ENCODE measurements at regions not wholly inside any gene's neighbourhood (a gene's known extent, or its start where the extent isn't known, plus 50 kb on each side); places are given as distances from the start of the nearest gene placed in this dataset.

GRCh38 chr18:77439888-77440287 is 190.2 kb downstream of the GALR1 start:
- Histone ChIP-seq H3K27me3 (ENCODE audit: control insufficient read depth, insufficient read depth, low read length) (no peaks in the 10 kb centered on the region), H3K4me1 (ENCODE audit: control insufficient read depth, insufficient read depth, low read length) (no peaks in the 10 kb centered on the region), H3K36me3 (ENCODE audit: control insufficient read depth, insufficient read depth, low read length) (no peaks in the 10 kb centered on the region), H3K27ac (ENCODE audit: low read length) (no peak overlapping the region), H3K4me3 (ENCODE audit: low read length) (no peak overlapping the region), H3K9me3 (ENCODE audit: control insufficient read depth, insufficient read depth, low read length) (no peaks in the 10 kb centered on the region)
- no peak for DNase-seq (ENCODE audit: low read depth, low spot score)
- WGBS (ENCODE audit: insufficient coverage, insufficient read length), result no CpG with 5 or more reads among the region's 2 CpGs

DNA sequence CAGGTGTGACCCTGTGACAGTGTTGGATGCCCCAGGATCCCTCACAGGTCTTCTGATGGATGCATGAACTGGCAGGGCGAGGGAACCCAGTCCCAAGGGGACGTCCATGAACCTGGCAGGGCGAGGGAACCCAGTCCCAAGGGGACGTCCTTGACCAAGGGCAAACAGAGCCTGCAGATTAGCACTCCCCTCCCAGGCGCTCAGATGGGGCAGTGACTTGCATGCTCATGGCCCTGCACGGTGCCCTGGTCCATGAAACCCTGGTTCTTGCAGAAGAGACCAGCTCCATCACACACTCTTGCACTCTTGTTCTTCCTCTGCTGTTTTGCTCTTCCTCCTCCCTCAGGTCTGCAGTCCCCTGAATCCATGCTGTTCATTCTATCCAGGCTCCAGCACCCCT is 192.7 kb downstream of the GALR1 start:
- WGBS (ENCODE audit: insufficient coverage, insufficient read length), result no CpG with 5 or more reads among the region's 6 CpGs
- Histone ChIP-seq H3K27ac (ENCODE audit: low read length) (no peak overlapping the region), H3K27me3 (ENCODE audit: control insufficient read depth, insufficient read depth, low read length) (no peaks in the 10 kb centered on the region), H3K9me3 (ENCODE audit: control insufficient read depth, insufficient read depth, low read length) (no peaks in the 10 kb centered on the region), H3K36me3 (ENCODE audit: control insufficient read depth, insufficient read depth, low read length) (no peaks in the 10 kb centered on the region), H3K4me3 (ENCODE audit: low read length) (no peak overlapping the region), H3K4me1 (ENCODE audit: control insufficient read depth, insufficient read depth, low read length) (no peaks in the 10 kb centered on the region)
- DNase-seq (ENCODE audit: low read depth, low spot score), result no peak

DNA sequence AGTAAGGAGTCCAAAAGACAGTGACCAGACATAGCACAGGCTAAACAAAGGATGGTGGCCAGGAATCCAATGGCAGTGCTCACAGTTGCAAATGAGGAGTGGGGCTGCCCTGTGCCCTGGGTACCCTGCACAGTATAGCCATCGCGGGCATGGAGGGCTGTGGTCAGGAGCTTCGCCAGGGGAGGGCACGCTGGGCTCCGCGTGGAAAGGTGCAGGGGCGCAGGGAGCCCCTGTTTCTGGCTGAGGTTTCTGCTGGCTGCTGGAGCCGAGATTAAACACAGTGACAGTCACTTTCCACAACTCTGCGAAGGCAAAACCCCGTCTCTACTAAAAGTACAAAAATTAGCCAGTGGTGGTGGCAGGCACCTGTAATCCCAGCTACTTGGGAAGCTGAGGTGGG is 194.7 kb downstream of the GALR1 start:
- no peaks in the 10 kb centered on the region for H3K9me3 ChIP-seq (ENCODE audit: control insufficient read depth, insufficient read depth, low read length)
- H3K27me3 ChIP-seq (ENCODE audit: control insufficient read depth, insufficient read depth, low read length), result no peaks in the 10 kb centered on the region
- H3K36me3 ChIP-seq (ENCODE audit: control insufficient read depth, insufficient read depth, low read length), result no peaks in the 10 kb centered on the region
- peaks cover 2% of the 10 kb centered on the region; the same call in 1 of the 2 replicates for H3K4me1 ChIP-seq (ENCODE audit: control insufficient read depth, insufficient read depth, low read length)
- DNase-seq (ENCODE audit: low read depth, low spot score), result no peak
- H3K27ac ChIP-seq (ENCODE audit: low read length), result no peak overlapping the region
- no peak overlapping the region for H3K4me3 ChIP-seq (ENCODE audit: low read length)
- no CpG with 5 or more reads among the region's 10 CpGs for whole genome bisulfite sequencing (ENCODE audit: insufficient coverage, insufficient read length)

DNA sequence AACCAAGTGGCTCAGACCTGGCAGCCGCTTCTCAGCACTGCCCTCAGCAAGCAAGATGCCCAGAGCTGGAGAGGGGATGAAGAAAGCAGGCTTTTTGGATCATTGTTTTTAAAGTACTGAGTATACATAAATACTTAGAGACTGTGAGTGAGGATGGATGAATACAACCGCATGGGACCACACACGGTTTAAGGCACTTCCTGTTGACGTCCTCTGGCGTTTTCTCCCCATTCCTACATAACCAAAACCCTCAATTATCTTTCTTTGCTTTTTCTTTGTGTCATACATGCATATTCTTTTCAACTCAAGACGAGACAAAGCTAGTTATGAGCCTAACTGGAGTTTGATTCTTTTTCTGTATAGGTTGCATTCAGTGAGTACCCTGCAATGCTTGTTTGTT is 198.4 kb downstream of the GALR1 start:
- no peak for DNase-seq (ENCODE audit: low read depth, low spot score)
- Histone ChIP-seq H3K4me3 (ENCODE audit: low read length) (no peak overlapping the region), H3K27me3 (ENCODE audit: control insufficient read depth, insufficient read depth, low read length) (no peaks in the 10 kb centered on the region), H3K36me3 (ENCODE audit: control insufficient read depth, insufficient read depth, low read length) (no peaks in the 10 kb centered on the region), H3K27ac (ENCODE audit: low read length) (no peak overlapping the region), H3K4me1 (ENCODE audit: control insufficient read depth, insufficient read depth, low read length) (peaks cover 2% of the 10 kb centered on the region; the same call in 1 of the 2 replicates), H3K9me3 (ENCODE audit: control insufficient read depth, insufficient read depth, low read length) (no peaks in the 10 kb centered on the region)
- WGBS (ENCODE audit: insufficient coverage, insufficient read length), result no CpG with 5 or more reads among the region's 6 CpGs

- H3K9me3 ChIP-seq (ENCODE audit: control insufficient read depth, insufficient read depth, low read length), result no peaks in the 10 kb centered on the region
- no peak overlapping the region for H3K27ac ChIP-seq (ENCODE audit: low read length)
- H3K4me3 ChIP-seq (ENCODE audit: low read length), result no peak overlapping the region
- no peaks in the 10 kb centered on the region for H3K36me3 ChIP-seq (ENCODE audit: control insufficient read depth, insufficient read depth, low read length)
- WGBS (ENCODE audit: insufficient coverage, insufficient read length), result no CpG with 5 or more reads among the region's 2 CpGs
- no peaks in the 10 kb centered on the region for H3K27me3 ChIP-seq (ENCODE audit: control insufficient read depth, insufficient read depth, low read length)
- no peaks in the 10 kb centered on the region for H3K4me1 ChIP-seq (ENCODE audit: control insufficient read depth, insufficient read depth, low read length)
- no peak for DNase-seq (ENCODE audit: low read depth, low spot score)
These were observed 205.4 kb downstream of the GALR1 start for GRCh38 chr18:77455004-77455403.

DNA sequence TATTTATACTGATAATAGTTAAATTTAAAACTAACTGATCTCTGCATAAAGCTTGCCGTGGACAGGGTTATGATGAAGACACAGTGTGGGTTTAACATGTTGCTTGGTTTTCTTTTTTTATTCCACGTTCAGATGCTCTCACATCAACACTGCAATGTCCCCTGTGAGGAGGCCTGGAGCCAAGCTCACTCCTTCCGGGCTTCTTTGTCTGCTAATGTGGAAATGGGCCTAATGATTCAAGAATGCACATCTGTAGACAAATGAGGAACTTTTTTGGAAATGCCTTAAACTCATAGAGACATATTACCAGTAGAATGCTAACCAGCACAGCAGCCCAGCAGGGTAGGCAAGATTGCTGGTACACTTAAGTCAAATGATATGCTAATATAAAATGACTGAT is 208.0 kb downstream of the GALR1 start:
- WGBS (ENCODE audit: insufficient coverage, insufficient read length), result no CpG with 5 or more reads among the region's 3 CpGs
- H3K4me3 ChIP-seq (ENCODE audit: low read length), result no peak overlapping the region
- no peaks in the 10 kb centered on the region for H3K4me1 ChIP-seq (ENCODE audit: control insufficient read depth, insufficient read depth, low read length)

DNA sequence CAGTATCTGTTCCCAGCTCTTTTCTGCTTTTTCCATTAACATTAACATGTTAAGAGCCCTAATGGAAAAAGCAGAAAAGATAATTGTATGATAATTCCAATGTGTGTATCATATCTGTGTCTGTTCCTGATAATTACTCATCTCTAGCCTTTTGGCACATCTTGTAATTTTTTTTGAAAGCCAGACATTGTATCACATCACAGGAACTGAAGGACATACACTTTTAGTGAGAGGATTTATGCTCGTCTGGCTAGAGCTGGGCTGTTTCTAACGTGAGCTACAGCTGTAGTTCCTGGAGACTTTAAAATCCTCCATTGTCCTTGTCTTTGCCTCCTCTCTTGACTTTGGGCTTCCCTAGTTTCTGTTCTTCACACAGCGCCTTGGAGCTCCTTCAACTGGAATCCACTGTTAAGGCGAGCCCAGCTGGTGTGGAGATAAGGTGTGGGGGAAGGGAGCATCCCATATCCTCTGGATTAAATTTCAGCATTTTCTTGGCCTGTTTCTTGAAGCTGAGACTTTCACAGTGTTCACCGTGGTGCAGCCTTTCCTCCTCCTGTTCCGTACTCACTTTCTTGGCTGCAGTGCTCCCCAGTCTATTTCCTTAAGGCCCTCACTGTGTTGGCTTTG is 211.5 kb downstream of the GALR1 start:
- H3K4me3 ChIP-seq (ENCODE audit: low read length), result no peak overlapping the region
- WGBS (ENCODE audit: insufficient coverage, insufficient read length), result no CpG with 5 or more reads among the region's 6 CpGs

More for the DNA sequence above, 208.0 kb downstream of the GALR1 start:
- no peak for DNase-seq (ENCODE audit: low read depth, low spot score)
- Histone ChIP-seq H3K36me3 (ENCODE audit: control insufficient read depth, insufficient read depth, low read length) (no peaks in the 10 kb centered on the region), H3K27ac (ENCODE audit: low read length) (no peak overlapping the region), H3K9me3 (ENCODE audit: control insufficient read depth, insufficient read depth, low read length) (no peaks in the 10 kb centered on the region), H3K27me3 (ENCODE audit: control insufficient read depth, insufficient read depth, low read length) (no peaks in the 10 kb centered on the region)

DNA sequence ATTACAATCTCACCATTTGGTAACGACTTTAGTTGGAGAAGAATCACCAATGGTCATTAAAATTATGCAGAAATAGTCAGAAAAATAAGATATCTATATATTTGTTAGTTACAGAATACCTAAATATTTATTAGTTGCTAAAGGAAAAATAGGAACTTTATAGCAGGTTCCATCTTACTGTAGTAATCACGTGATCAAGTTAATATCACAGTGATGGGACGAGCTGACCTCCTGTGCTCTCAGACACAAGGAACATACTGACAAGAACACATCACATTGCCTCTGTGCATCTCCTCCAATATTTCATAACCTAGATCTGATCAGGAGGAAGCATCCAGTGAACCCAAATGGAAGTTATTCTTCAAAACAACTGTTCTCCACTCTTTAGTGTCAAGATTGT is 215.3 kb downstream of the GALR1 start:
- Histone ChIP-seq H3K36me3 (ENCODE audit: control insufficient read depth, insufficient read depth, low read length) (no peaks in the 10 kb centered on the region), H3K9me3 (ENCODE audit: control insufficient read depth, insufficient read depth, low read length) (no peaks in the 10 kb centered on the region), H3K27me3 (ENCODE audit: control insufficient read depth, insufficient read depth, low read length) (no peaks in the 10 kb centered on the region), H3K4me1 (ENCODE audit: control insufficient read depth, insufficient read depth, low read length) (no peaks in the 10 kb centered on the region), H3K4me3 (ENCODE audit: low read length) (no peak overlapping the region), H3K27ac (ENCODE audit: low read length) (no peak overlapping the region)
- DNase-seq (ENCODE audit: low read depth, low spot score), result no peak
- WGBS (ENCODE audit: insufficient coverage, insufficient read length), result no CpG with 5 or more reads among the region's 3 CpGs

More for the DNA sequence above, 211.5 kb downstream of the GALR1 start:
- Histone ChIP-seq H3K4me1 (ENCODE audit: control insufficient read depth, insufficient read depth, low read length) (no peaks in the 10 kb centered on the region), H3K27ac (ENCODE audit: low read length) (no peak overlapping the region), H3K27me3 (ENCODE audit: control insufficient read depth, insufficient read depth, low read length) (no peaks in the 10 kb centered on the region), H3K9me3 (ENCODE audit: control insufficient read depth, insufficient read depth, low read length) (no peaks in the 10 kb centered on the region), H3K36me3 (ENCODE audit: control insufficient read depth, insufficient read depth, low read length) (no peaks in the 10 kb centered on the region)
- DNase-seq (ENCODE audit: low read depth, low spot score), result no peak

- Histone ChIP-seq H3K27me3 (ENCODE audit: control insufficient read depth, insufficient read depth, low read length) (no peaks in the 10 kb centered on the region), H3K36me3 (ENCODE audit: control insufficient read depth, insufficient read depth, low read length) (no peaks in the 10 kb centered on the region), H3K27ac (ENCODE audit: low read length) (no peak overlapping the region), H3K4me1 (ENCODE audit: control insufficient read depth, insufficient read depth, low read length) (no peaks in the 10 kb centered on the region), H3K4me3 (ENCODE audit: low read length) (no peak overlapping the region), H3K9me3 (ENCODE audit: control insufficient read depth, insufficient read depth, low read length) (no peaks in the 10 kb centered on the region)
- DNase-seq (ENCODE audit: low read depth, low spot score), result no peak
These were observed 217.2 kb downstream of the GALR1 start for GRCh38 chr18:77466890-77467289.

GRCh38 chr18:77469131-77469530 is 219.5 kb downstream of the GALR1 start:
- no peak overlapping the region for H3K27ac ChIP-seq (ENCODE audit: low read length)
- H3K4me3 ChIP-seq (ENCODE audit: low read length), result no peak overlapping the region
- no CpG with 5 or more reads among the region's 4 CpGs for WGBS (ENCODE audit: insufficient coverage, insufficient read length)
- no peaks in the 10 kb centered on the region for H3K9me3 ChIP-seq (ENCODE audit: control insufficient read depth, insufficient read depth, low read length)
- H3K4me1 ChIP-seq (ENCODE audit: control insufficient read depth, insufficient read depth, low read length), result no peaks in the 10 kb centered on the region
- DNase-seq (ENCODE audit: low read depth, low spot score), result no peak
- H3K27me3 ChIP-seq (ENCODE audit: control insufficient read depth, insufficient read depth, low read length), result no peaks in the 10 kb centered on the region
- H3K36me3 ChIP-seq (ENCODE audit: control insufficient read depth, insufficient read depth, low read length), result no peaks in the 10 kb centered on the region
